Stimulated activated CD4-positive, alpha-beta T cell treated with anti-CD3 and anti-CD28 coated beads, Interleukin-1b, Interleukin-23, amount 100 ng/mL, for 4 hours (primary cell): ENCODE measurements at regions not wholly inside any gene's neighbourhood (a gene's known extent, or its start where the extent isn't known, plus 50 kb on each side); places are given as distances from the start of the nearest gene placed in this dataset.
A peak's percentile ranks its signal among the peaks of the same experiment; 100 is the strongest.
"Not testable (repeated sequence)": the region's sequence is repeated elsewhere in the genome, so short reads cannot be mapped to it uniquely, and the experiment has no call there.

ENCODE experiments used
- DNase-seq, 2 donors: peaks; one replicate each; pipeline ENCODE4 v3.0.0-alpha.2; 2020; ENCODE audit warnings: low read depth in 2 of 2

- no peak for DNase-seq
These were observed 185.2 kb downstream of the UACA start for GRCh38 chr15:70578196-70578595.

GRCh38 chr15:70576696-70577095 lies 186.7 kb downstream of the UACA start:
- DNase-seq: no peak

GRCh38 chr15:70576276-70576675 lies 187.1 kb downstream of the UACA start:
- DNase-seq: no peak

- DNase-seq: no peak
These were observed 187.8 kb downstream of the UACA start for GRCh38 chr15:70575231-70576226.

- not testable (repeated sequence) for DNase-seq
These were observed 189.0 kb downstream of the UACA start for GRCh38 chr15:70574325-70574724.

- no peak for DNase-seq
These were observed 190.1 kb downstream of the UACA start for GRCh38 chr15:70573121-70573850.

- DNase-seq: no peak
These were observed 193.6 kb downstream of the UACA start for GRCh38 chr15:70569714-70570231.

GRCh38 chr15:70569091-70569713 lies 194.2 kb downstream of the UACA start:
- DNase-seq: no peak

- DNase-seq: no peak
These were observed 196.4 kb downstream of the UACA start for GRCh38 chr15:70566989-70567388.

- DNase-seq: no peak
These were observed 197.1 kb downstream of the UACA start for GRCh38 chr15:70566047-70566835.

GRCh38 chr15:70563561-70564095 lies 199.7 kb downstream of the UACA start:
- DNase-seq: no peak

GRCh38 chr15:70562906-70563305 lies 200.5 kb downstream of the UACA start:
- DNase-seq: no peak

- no peak for DNase-seq
These were observed 201.5 kb downstream of the UACA start for GRCh38 chr15:70561885-70562284.

GRCh38 chr15:70560617-70561328 lies 202.6 kb downstream of the UACA start:
- DNase-seq: no peak

- peak in 1 of 2 donors; percentile 39 for DNase-seq
These were observed 203.8 kb downstream of the UACA start for GRCh38 chr15:70559265-70560239.

GRCh38 chr15:70558406-70559264 lies 204.7 kb downstream of the UACA start:
- DNase-seq: no peak

- DNase-seq: no peak
These were observed 205.7 kb downstream of the UACA start for GRCh38 chr15:70557521-70558258.
